HG03342 (cell line): ENCODE measurements at regions not wholly inside any gene's neighbourhood (a gene's known extent, or its start where the extent isn't known, plus 50 kb on each side); places are given as distances from the start of the nearest gene placed in this dataset.

Experiments used
- ATAC-seq: cut with Tn5 transposase; IDR thresholded peaks from one replicate; pipeline ENCODE4 v1.9.1; 2021; ENCODE audit warnings: mild to moderate bottlenecking, moderate library complexity; ENCODE audit not compliant: unreplicated experiment

- no peak for ATAC-seq
These were observed 113.2 kb downstream of the HERPUD2 start for GRCh38 chr7:35581605-35582210.

- no peak for ATAC-seq
These were observed 118.8 kb downstream of the HERPUD2 start for GRCh38 chr7:35576031-35576573.

- no peak for ATAC-seq
These were observed 123.2 kb downstream of the HERPUD2 start for GRCh38 chr7:35571611-35572240.

GRCh38 chr7:35570937-35571336 is 124.0 kb downstream of the HERPUD2 start:
- ATAC-seq, result no peak

GRCh38 chr7:35565927-35566326 is 129.0 kb downstream of the HERPUD2 start:
- no peak for ATAC-seq

- ATAC-seq, result no peak
These were observed 136.1 kb downstream of the HERPUD2 start for GRCh38 chr7:35558841-35559240.

- ATAC-seq, result no peak
These were observed 138.1 kb downstream of the HERPUD2 start for GRCh38 chr7:35556515-35557471.

- no peak for ATAC-seq
These were observed 139.0 kb downstream of the HERPUD2 start for GRCh38 chr7:35555934-35556333.

GRCh38 chr7:35555386-35555785 is 139.5 kb downstream of the HERPUD2 start:
- no peak for ATAC-seq

- ATAC-seq, result no peak
These were observed 141.4 kb downstream of the HERPUD2 start for GRCh38 chr7:35553519-35553918.

- no peak for ATAC-seq
These were observed 142.2 kb downstream of the HERPUD2 start for GRCh38 chr7:35552691-35553090.

GRCh38 chr7:35551321-35552081 is 143.4 kb downstream of the HERPUD2 start:
- no peak for ATAC-seq

GRCh38 chr7:35550831-35551230 is 144.1 kb downstream of the HERPUD2 start:
- no peak for ATAC-seq

GRCh38 chr7:35549781-35550180 is 145.2 kb downstream of the HERPUD2 start:
- ATAC-seq, result no peak

GRCh38 chr7:35548291-35548690 is 146.6 kb downstream of the HERPUD2 start:
- ATAC-seq, result no peak

GRCh38 chr7:35546691-35547429 is 148.1 kb downstream of the HERPUD2 start:
- no peak for ATAC-seq

- no peak for ATAC-seq
These were observed 149.1 kb downstream of the HERPUD2 start for GRCh38 chr7:35545831-35546230.

- no peak for ATAC-seq
These were observed 150.8 kb downstream of the HERPUD2 start for GRCh38 chr7:35544028-35544742.
